Activated naive CD8-positive, alpha-beta T cell treated with anti-CD3 and anti-CD28 coated beads, Interleukin-2, amount 10 ng/mL, durations not matched to agents 7 days and 5 days (primary cell): ENCODE measurements at regions not wholly inside any gene's neighbourhood (a gene's known extent, or its start where the extent isn't known, plus 50 kb on each side); places are given as distances from the start of the nearest gene placed in this dataset.

Source experiments
- ATAC-seq: fragments of 150-1000 bp; cut with Tn5 transposase; one replicate; pipeline ENCODE4 v1.10.0; 2021; ENCODE audit warnings: low read depth, moderate library complexity
- POLR2A ChIA-PET: fragments of 350-600 bp; sonication (Branson Sonifier 250); formaldehyde crosslinking; loops from one replicate; lab custom pipeline; 2021; ENCODE audit warnings: antibody characterized with exemption; lab: Charles Lee
- DNase-seq: peaks from one replicate; pipeline ENCODE4 v3.0.0; 2021
- H3K27ac Mint-ChIP-seq: one replicate; pipeline ENCODE4 v1.8.0; 2022; ENCODE audit warnings: mild to moderate bottlenecking, mixed read lengths
- H3K27me3 Mint-ChIP-seq: one replicate; pipeline ENCODE4 v1.8.0; 2022; ENCODE audit warnings: mild to moderate bottlenecking, moderate library complexity, mixed read lengths
- H3K36me3 Mint-ChIP-seq: one replicate; pipeline ENCODE4 v1.8.0; 2021; ENCODE audit warnings: mild to moderate bottlenecking, mixed read lengths
- H3K4me1 Mint-ChIP-seq: one replicate; pipeline ENCODE4 v1.8.0; 2021; ENCODE audit warnings: mixed read lengths
- H3K4me3 Mint-ChIP-seq: one replicate; pipeline ENCODE4 v1.8.0; 2022; ENCODE audit warnings: mild to moderate bottlenecking, moderate library complexity, mixed read lengths
- H3K9me3 Mint-ChIP-seq: one replicate; pipeline ENCODE4 v1.8.0; 2021; ENCODE audit warnings: mixed read lengths

DNA sequence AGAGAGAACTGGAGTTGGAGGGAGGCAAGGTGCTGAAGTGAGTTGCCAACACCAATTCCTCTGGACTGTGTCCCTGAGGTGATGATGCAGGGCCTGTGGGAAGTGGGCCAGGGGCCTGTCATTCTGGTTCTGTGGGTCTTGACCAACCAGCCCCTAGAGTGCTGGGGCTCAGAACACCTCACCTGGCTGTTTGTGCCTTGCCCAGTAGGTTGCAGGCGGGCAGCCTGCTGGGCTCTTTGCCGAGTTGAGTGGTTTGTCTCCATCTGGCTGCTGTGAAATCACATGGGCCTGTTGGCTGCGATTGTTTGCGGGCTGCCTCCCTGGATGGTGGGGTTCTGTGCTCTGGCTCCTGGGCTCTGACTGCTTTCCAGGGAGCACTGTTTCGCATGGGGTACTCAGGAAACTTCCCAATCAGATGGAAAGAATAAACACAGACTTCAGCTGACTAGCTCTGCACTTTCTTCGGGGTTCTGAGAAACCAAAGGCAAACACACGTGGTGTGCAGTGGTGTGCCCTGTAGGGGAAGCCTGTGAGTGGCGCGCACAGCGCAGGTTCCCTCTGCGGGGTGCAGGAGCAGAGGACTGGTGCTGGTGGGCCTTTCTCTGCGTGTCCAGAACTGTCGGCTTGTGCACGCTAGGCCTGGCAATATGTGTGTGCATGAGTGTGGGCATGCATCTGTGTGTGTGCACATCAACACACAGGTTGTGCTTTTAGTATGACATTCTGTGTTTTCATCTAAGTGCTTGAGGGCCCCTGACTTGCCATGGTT, 95.1 kb downstream of the RHOU start:
- POLR2A ChIA-PET = interaction anchor here (1.1 kb wide), 1 partner anchor 15 kb away, joined by 4 read pairs; no protein-coding TSS in a partner anchor
- Mint-ChIP-seq H3K27me3 (peaks cover 7% of the 10 kb centered on the region), H3K36me3 (peaks cover 2% of the 10 kb centered on the region), H3K9me3 (peaks cover 1% of the 10 kb centered on the region), H3K4me3 (no peak overlapping the region), H3K4me1 (peaks cover 56% of the 10 kb centered on the region), H3K27ac (no peak overlapping the region)
- DNase-seq (no peak), ATAC-seq (peak; percentile 12)

DNA sequence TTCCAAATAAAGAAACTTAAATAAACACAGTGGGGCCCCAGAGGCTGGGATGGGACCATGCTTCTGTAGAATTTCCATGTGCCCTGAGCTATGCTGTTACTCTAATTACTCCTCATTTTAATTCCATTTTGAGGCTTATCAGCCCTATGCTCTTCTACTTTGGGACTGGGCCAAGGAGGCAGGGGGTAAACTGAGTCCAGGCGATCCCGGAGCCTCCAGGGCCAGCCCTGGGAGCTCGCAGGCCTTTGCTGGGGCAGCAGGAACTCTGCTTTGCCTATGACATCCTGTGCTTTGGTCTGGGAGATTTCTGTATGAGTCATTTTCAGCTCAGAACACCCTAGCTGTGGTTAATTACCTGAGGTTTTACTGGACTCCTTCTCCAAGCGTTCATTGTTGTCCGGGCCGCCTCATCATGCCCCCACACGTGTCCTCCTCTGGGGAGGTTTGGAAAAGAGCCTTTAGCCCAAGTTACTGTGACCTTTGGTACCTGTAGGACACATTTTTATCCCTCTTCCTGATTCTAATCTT, 95.7 kb downstream of the RHOU start:
- peak overlapping the region; percentile 22 for H3K4me3 Mint-ChIP-seq
- ATAC-seq (peak; percentile 46), DNase-seq (no peak)
- H3K27ac Mint-ChIP-seq = peak overlapping the region; percentile 7
- H3K4me1 Mint-ChIP-seq = peaks cover 52% of the 10 kb centered on the region
- POLR2A ChIA-PET = interaction anchor here (1.1 kb wide), 1 partner anchor 16 kb away, joined by 4 read pairs; no protein-coding TSS in a partner anchor
- H3K36me3 Mint-ChIP-seq = peaks cover 2% of the 10 kb centered on the region
- H3K27me3 Mint-ChIP-seq = peaks cover 7% of the 10 kb centered on the region
- H3K9me3 Mint-ChIP-seq = peaks cover 1% of the 10 kb centered on the region

DNA sequence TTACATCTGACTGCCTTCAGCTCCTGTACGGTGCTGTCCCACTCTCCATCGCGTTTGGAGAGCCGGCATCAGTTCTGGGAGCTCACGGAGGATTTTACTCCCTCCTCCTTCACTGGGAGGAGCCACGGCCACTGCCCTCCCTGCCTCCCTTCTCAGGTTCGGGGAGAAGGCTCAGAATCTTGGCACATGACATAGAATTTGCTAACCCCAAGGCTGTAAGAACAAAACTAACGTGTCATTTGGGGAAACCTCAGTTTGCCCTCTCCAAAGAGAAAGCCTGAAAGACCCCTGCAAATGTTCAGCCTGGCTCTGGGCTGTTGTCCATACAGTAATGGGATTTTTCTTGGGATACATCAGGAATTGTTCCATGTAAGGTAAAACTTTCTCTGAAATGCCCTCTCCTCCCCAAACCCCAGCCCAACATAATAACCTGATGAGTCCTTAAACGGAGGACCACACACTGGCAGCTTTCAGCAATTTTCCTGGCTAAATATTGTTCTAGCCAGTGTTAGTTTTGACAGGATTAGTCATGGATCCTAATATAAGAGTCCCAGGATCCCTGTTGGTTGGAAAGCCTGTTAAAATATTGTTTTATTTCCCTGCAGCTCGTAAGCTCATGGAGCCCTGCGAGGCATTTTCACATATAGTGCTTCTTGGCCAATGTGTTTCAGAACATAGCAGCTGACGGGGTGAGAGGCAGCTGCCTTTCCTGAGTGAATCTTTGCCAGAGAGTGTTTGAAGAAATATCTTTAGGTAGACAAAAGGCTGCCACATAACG, 98.8 kb downstream of the RHOU start:
- Mint-ChIP-seq H3K36me3 (peaks cover 2% of the 10 kb centered on the region), H3K4me1 (peaks cover 34% of the 10 kb centered on the region), H3K27me3 (peaks cover 10% of the 10 kb centered on the region), H3K27ac (no peak overlapping the region), H3K4me3 (no peak overlapping the region), H3K9me3 (peaks cover 1% of the 10 kb centered on the region)
- POLR2A ChIA-PET = no interaction called here
- no peak for ATAC-seq
- DNase-seq = no peak

DNA sequence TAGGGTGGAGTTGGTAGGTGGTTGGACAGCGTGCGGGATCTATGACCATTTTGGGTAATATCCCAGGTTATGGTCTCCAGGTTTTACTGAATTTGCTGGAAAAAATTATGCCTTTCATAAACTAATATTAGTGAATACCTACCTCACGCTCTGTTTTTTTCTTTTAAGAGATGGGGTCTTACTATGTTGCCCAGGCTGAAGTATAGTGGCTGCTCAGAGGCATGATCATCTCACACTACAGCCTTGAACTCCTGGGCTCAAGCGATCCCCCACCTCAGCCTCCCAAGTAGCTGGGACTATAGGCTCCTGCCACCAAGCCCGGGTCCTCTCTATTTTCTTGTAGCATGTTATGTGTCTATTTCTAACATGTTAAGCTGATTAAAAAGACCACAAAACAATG, 100.2 kb downstream of the RHOU start:
- peaks cover 25% of the 10 kb centered on the region for H3K4me1 Mint-ChIP-seq
- H3K27me3 Mint-ChIP-seq = peaks cover 11% of the 10 kb centered on the region
- POLR2A ChIA-PET = no interaction called here
- H3K27ac Mint-ChIP-seq = no peak overlapping the region
- DNase-seq (no peak), ATAC-seq (no peak)
- H3K36me3 Mint-ChIP-seq = no peaks in the 10 kb centered on the region
- H3K4me3 Mint-ChIP-seq = no peak overlapping the region
- no peaks in the 10 kb centered on the region for H3K9me3 Mint-ChIP-seq

DNA sequence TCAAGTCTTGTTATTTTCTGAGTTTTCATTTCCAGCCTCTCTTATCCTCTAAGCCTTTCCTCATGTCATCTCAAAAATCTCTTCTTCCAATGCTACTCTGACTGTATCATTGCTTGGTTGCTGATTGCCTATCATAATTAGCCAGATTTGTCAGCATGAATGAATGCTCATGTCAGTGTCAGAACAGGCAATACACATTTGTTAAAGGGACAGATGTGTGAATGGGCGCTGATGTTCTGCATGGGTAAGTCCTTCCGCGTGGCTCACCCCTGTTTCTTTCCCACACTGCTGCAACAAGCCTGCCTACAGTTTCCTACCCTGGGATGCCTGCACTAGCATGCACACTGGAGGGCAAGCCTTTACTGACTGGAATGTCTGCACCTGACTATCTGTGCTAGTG, 100.6 kb downstream of the RHOU start:
- POLR2A ChIA-PET = no interaction called here
- Mint-ChIP-seq H3K9me3 (no peaks in the 10 kb centered on the region), H3K4me1 (peaks cover 22% of the 10 kb centered on the region), H3K4me3 (no peak overlapping the region), H3K27me3 (peaks cover 12% of the 10 kb centered on the region), H3K27ac (no peak overlapping the region), H3K36me3 (no peaks in the 10 kb centered on the region)
- no peak for ATAC-seq
- DNase-seq = no peak

DNA sequence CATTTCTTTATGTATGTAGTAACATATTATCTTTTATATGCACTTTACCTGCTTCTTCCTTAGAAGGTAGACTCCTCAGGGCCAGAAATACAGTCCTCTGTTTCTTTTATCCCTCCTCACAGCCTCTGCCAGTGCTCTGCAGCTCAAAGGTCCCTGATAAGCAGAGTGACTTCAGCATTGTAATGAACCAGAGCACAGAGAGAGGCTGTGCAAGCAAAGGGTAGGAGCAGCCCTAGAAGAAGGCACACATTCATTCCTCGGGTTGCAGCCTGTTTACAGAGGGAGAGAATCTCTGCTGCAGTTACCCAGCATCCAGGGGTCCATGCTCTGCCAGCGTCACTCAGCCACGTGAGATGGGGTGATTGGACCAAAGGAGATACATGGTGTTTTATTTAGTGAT, 101.1 kb downstream of the RHOU start:
- peaks cover 12% of the 10 kb centered on the region for H3K27me3 Mint-ChIP-seq
- no peaks in the 10 kb centered on the region for H3K36me3 Mint-ChIP-seq

DNA sequence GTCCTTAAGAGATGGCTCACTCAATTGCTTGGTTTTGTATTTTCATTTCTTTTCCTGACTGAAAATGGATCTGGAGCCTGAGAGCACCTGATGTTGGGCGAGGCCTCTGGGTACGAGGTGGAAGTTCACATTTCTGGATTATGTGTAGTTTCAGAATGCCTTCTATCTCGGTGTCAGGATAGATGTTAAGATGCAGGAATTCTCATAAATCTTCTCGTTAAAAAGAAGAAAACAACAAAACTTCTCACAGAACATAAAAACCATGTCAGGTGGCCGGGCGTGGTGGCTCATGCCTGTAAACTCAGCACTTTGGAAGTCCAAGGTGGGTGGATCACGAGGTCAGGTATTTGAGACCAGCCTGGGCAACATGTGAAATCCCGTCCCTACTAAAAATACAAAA, 101.8 kb downstream of the RHOU start:
- Mint-ChIP-seq H3K4me3 (no peak overlapping the region), H3K4me1 (peaks cover 15% of the 10 kb centered on the region), H3K36me3 (no peaks in the 10 kb centered on the region), H3K27ac (no peak overlapping the region), H3K9me3 (no peaks in the 10 kb centered on the region), H3K27me3 (peaks cover 12% of the 10 kb centered on the region)
- POLR2A ChIA-PET = interaction anchor here (0.5 kb wide), 1 partner anchor 504 kb away, joined by 3 read pairs; no protein-coding TSS in a partner anchor
- no peak for ATAC-seq
- no peak for DNase-seq

More for the DNA sequence above, 101.1 kb downstream of the RHOU start:
- Mint-ChIP-seq H3K4me1 (peaks cover 17% of the 10 kb centered on the region), H3K27ac (no peak overlapping the region), H3K4me3 (no peak overlapping the region), H3K9me3 (no peaks in the 10 kb centered on the region)
- no peak for ATAC-seq
- DNase-seq = no peak
- POLR2A ChIA-PET = no interaction called here

DNA sequence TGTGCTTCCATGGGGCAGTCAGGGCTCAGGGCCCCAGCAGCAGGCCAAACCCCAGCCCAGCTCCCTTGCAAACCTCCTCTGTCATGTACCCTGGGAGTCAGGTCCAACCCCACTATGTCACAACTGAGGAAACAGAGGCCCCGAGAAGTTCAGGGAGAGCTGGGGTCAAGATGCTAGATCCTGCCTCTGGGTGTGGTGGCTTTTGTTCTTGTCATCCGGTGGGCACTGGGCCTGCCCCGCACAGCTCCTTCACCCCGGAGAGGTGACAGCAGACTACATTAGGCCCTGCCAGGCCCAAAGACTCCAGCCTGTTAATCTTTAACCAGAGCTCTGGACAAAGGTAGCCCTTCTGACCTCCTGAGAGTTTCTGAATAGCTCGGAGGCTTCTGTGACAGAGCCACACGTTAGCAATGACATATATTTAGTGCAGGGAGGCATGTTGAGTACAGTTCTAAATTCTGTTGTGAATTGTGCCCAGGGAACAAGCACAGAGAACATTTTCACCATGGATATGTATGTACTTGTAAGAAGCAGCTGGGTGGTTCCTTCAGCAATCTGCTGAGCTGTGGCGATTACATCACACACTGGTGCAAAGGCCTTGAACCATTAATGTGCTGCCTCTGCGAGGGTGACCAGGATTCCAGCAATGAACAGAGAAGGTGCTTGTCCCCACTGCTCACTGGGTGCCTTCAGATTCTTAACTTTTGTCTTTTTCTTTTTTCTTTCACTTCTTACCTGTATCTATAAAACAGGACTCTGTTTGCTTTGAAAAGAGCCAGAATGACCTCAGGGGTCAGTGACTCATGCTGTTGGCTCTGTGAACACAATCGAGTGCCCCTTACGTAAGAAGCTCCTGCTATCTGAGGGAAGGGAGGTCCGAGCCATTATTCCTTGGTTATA, 102.8 kb downstream of the RHOU start:
- Mint-ChIP-seq H3K27me3 (peaks cover 11% of the 10 kb centered on the region), H3K36me3 (no peaks in the 10 kb centered on the region), H3K9me3 (peaks cover 4% of the 10 kb centered on the region), H3K4me1 (peaks cover 12% of the 10 kb centered on the region), H3K27ac (no peak overlapping the region), H3K4me3 (no peak overlapping the region)
- POLR2A ChIA-PET = interaction anchor here (0.5 to 0.8 kb wide), 2 partner anchors 11 to 503 kb away, joined by 3 read pairs; no protein-coding TSS in a partner anchor
- no peak for DNase-seq
- ATAC-seq = no peak

DNA sequence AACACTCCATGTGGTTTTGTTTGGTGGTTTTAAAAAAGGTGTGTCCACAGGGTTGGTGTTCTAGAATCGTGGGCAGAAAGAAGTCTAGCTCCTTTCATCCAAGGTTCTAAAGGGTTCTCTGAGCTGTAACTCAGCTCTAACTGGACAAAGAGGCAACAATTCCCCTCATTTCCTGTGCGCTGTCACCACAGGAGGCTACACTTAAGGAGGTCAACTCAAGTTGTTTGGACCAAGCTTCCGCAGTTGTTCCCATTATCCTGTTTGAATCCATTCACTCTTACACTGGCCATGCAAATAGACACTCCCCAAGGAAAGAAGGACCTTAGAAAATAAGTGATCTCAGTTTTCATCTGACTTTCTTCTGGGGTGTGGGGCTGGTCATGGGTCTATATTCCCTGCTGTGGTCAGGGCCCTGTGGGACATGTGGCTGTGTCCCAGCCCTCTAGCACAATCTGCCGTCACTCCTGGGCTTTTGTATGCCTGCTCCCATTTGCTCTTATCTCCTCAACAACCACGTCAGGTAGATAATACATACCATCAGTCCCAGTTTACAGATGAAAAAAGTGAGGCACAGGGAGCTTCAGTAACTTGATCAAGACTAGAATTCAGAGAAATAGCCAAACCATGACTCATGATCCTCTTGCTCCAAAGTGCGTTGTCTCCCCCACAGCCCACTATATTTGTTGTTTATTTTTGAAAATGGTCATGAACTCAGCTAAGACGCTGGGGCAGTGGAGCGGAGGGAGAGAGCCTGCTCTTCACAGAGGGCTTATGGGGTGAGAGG, 103.6 kb downstream of the RHOU start:
- no peak for ATAC-seq
- Mint-ChIP-seq H3K27me3 (peaks cover 7% of the 10 kb centered on the region), H3K9me3 (peaks cover 4% of the 10 kb centered on the region), H3K36me3 (no peaks in the 10 kb centered on the region), H3K27ac (no peak overlapping the region), H3K4me3 (no peak overlapping the region), H3K4me1 (peaks cover 8% of the 10 kb centered on the region)
- POLR2A ChIA-PET = no interaction called here
- DNase-seq = no peak

DNA sequence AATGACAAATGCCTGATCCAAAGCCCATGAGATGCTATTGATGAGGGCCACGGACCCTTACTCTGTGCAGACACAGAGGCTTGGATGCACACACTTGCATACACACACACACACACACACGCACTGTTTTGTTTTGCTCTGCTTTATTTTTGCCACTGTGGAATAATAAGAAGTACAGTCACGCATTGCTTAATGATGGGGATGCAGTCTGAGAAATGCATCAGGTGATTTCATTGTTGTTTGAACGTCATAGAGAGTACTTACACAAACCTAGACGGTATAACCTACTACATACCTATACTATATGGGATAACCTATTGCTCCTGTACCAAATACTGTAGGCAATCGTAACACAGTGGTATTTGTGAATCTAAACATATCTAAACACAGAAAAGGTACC, 104.4 kb downstream of the RHOU start:
- POLR2A ChIA-PET = no interaction called here
- H3K9me3 Mint-ChIP-seq = peaks cover 4% of the 10 kb centered on the region
- no peak for ATAC-seq

DNA sequence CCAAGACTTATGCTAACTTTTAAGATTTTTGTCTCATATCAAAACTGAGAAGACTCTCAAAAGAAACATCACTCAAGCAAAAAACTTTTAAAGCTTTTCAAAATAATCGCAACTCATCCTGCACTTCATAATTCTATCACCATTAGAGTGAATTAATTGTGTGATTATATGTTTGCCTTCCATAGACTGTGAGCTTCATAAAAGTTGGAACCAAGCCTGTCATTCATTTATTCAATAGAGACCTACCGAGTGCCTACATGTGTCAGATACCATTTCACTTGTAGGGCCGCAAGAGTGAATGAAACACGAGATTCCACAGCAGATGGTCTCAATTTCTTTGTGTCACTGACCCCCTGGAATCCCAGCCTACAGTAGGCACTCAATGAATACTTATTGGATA, 106.4 kb downstream of the RHOU start:
- POLR2A ChIA-PET = interaction anchor here (0.5 kb wide), 1 partner anchor 95 kb away, joined by 3 read pairs; no protein-coding TSS in a partner anchor
- Mint-ChIP-seq H3K27me3 (peaks cover 2% of the 10 kb centered on the region), H3K27ac (no peak overlapping the region), H3K4me1 (peaks cover 8% of the 10 kb centered on the region), H3K4me3 (no peak overlapping the region), H3K36me3 (no peaks in the 10 kb centered on the region), H3K9me3 (peaks cover 4% of the 10 kb centered on the region)
- no peak for ATAC-seq
- no peak for DNase-seq

More for the DNA sequence above, 104.4 kb downstream of the RHOU start:
- Mint-ChIP-seq H3K36me3 (no peaks in the 10 kb centered on the region), H3K4me3 (no peak overlapping the region), H3K4me1 (peaks cover 8% of the 10 kb centered on the region), H3K27ac (no peak overlapping the region), H3K27me3 (peaks cover 7% of the 10 kb centered on the region)
- DNase-seq = no peak

DNA sequence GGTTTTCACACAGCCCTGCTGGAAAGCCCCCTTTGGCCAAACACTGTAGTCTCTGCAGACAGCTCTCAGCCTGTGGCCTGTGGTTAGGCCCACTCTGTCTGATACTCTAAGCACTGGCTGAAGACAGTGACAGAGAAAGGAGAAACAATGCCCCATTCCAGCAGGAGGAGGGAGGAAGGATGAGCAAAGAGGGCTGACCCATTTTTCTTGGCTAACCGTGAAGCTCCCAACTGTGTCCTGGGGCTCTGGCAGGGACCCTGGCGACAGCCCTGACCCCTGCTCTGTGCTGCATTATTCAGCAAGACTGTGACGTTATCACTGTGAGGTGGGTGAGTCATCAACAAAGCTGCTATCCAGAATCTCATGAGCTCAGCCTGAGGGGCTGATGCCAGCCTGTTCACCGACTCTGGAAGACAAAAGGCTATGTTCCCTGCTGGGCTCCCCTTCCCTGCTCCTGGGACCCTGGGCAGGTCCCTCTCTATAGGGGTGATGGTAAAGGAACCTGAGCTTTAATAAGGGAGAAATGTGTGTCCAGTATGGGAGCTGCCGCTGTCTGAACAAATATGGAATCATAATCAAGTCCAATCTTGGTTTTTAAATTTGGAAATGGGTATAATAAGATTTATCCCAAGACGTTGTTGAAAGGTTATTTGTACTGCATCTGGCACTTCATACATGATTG, 107.0 kb downstream of the RHOU start:
- no peak overlapping the region for H3K27ac Mint-ChIP-seq
- ATAC-seq (no peak), DNase-seq (no peak)
- POLR2A ChIA-PET = no interaction called here
- peaks cover 4% of the 10 kb centered on the region for H3K9me3 Mint-ChIP-seq
- peaks cover 11% of the 10 kb centered on the region for H3K4me1 Mint-ChIP-seq
- H3K36me3 Mint-ChIP-seq = no peaks in the 10 kb centered on the region
- H3K4me3 Mint-ChIP-seq = no peak overlapping the region
- peaks cover 2% of the 10 kb centered on the region for H3K27me3 Mint-ChIP-seq
